HG03097 (cell line): ENCODE measurements at regions not wholly inside any gene's neighbourhood (a gene's known extent, or its start where the extent isn't known, plus 50 kb on each side); places are given as distances from the start of the nearest gene placed in this dataset.

Experiments
- ATAC-seq: cut with Tn5 transposase; IDR thresholded peaks from one replicate; pipeline ENCODE4 v1.9.1; 2021; ENCODE audit not compliant: unreplicated experiment, low FRiP score

GRCh38 chr6:169960886-169961611, 209.6 kb downstream of the ERMARD start:
- ATAC-seq = no peak

GRCh38 chr6:169960521-169960885, 209.1 kb downstream of the ERMARD start:
- ATAC-seq = no peak

GRCh38 chr6:169960003-169960344, 208.6 kb downstream of the ERMARD start:
- no peak for ATAC-seq

GRCh38 chr6:169959136-169960002, 207.9 kb downstream of the ERMARD start:
- ATAC-seq = peak; percentile 55

- no peak for ATAC-seq
Observed at GRCh38 chr6:169958510-169958909, 207.1 kb downstream of the ERMARD start.

- ATAC-seq = no peak
Observed at GRCh38 chr6:169957351-169957963, 206.0 kb downstream of the ERMARD start.

GRCh38 chr6:169956580-169956979, 205.2 kb downstream of the ERMARD start:
- ATAC-seq = no peak

GRCh38 chr6:169955731-169956437, 204.5 kb downstream of the ERMARD start:
- ATAC-seq = no peak

- ATAC-seq = no peak
Observed at GRCh38 chr6:169954977-169955376, 203.6 kb downstream of the ERMARD start.

GRCh38 chr6:169953686-169954085, 202.3 kb downstream of the ERMARD start:
- no peak for ATAC-seq

- no peak for ATAC-seq
Observed at GRCh38 chr6:169950558-169950957, 199.1 kb downstream of the ERMARD start.

- no peak for ATAC-seq
Observed at GRCh38 chr6:169949511-169950097, 198.2 kb downstream of the ERMARD start.

- no peak for ATAC-seq
Observed at GRCh38 chr6:169946971-169947370, 195.5 kb downstream of the ERMARD start.

GRCh38 chr6:169945117-169945516, 193.7 kb downstream of the ERMARD start:
- no peak for ATAC-seq

- ATAC-seq = no peak
Observed at GRCh38 chr6:169944415-169944814, 193.0 kb downstream of the ERMARD start.

- no peak for ATAC-seq
Observed at GRCh38 chr6:169944061-169944337, 192.6 kb downstream of the ERMARD start.

- no peak for ATAC-seq
Observed at GRCh38 chr6:169943241-169944060, 192.0 kb downstream of the ERMARD start.

- no peak for ATAC-seq
Observed at GRCh38 chr6:169942173-169942572, 190.8 kb downstream of the ERMARD start.

GRCh38 chr6:169940481-169941271, 189.3 kb downstream of the ERMARD start:
- no peak for ATAC-seq
